Islet of Langerhans (tissue), 1 donor: ENCODE measurements at regions not wholly inside any gene's neighbourhood (a gene's known extent, or its start where the extent isn't known, plus 50 kb on each side); places are given as distances from the start of the nearest gene placed in this dataset.
A peak's percentile ranks its signal among the peaks of the same experiment; 100 is the strongest.

Experiments
- FAIRE-seq: peaks from one replicate; lab custom pipeline; 2011; peaks lifted over from hg19 to GRCh38; lab: Jason Lieb, UNC

DNA sequence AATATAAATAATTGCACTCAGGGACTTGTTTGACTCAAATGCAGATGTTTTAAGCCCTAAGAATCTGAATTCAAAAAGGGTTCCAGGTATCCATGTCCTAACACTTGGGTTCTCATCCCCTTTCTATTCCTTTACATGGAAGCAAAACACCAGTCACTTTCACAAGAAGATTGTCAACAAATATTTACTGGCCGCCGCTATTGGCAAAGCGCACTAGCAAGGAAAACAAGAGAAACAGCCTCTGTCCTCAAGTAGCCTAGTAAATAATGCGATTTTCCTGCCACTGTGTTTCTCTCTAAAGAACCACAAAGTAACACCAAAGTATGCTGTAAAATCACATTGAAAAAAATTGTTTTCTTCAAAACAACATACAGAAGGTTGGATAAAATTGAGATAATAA lies 66.7 kb upstream of the EZH2 start:
- no peak for FAIRE-seq

DNA sequence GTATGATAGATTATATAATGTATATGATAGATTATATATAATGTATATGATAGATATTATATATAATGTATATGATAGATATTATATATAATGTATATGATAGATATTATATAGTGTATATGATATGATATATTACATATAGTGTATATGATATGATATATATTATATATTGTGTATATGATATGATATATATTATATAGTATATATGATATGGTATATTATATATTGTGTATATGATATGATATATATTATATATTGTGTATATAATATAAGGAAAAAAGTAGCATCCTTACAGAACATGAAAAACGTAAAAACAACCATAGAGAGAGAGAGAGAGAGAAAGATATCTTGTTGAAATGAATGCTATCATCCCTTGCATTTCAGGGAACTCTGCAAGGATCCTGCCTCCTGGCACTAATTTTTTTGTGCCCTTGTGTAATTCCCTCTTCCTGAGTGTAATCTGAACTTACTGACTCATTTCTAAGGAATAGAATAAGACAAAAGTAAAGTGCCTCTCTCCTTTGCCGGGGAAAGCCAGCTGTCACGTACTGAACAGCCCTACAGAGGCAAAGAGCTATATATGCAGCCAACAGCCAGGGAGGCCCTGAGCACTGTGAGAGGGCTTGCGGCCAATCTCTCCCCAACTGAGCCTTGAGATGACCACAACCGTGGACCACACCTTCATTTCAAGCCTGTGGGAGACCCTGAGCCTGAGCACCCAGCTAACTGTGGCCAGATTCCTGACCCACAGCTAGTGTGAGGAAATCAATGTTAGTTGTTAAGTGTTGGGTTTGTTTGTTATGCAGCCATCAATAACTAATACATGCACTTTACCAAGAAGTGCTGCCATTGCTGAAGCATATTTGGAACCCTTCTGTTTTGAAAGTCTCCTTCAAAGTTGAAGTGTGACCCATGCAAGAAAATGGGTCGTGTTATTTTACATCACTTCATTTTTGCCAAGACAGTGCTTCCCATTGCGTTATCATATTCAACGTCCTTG lies 61.1 kb upstream of the EZH2 start:
- FAIRE-seq: no peak

DNA sequence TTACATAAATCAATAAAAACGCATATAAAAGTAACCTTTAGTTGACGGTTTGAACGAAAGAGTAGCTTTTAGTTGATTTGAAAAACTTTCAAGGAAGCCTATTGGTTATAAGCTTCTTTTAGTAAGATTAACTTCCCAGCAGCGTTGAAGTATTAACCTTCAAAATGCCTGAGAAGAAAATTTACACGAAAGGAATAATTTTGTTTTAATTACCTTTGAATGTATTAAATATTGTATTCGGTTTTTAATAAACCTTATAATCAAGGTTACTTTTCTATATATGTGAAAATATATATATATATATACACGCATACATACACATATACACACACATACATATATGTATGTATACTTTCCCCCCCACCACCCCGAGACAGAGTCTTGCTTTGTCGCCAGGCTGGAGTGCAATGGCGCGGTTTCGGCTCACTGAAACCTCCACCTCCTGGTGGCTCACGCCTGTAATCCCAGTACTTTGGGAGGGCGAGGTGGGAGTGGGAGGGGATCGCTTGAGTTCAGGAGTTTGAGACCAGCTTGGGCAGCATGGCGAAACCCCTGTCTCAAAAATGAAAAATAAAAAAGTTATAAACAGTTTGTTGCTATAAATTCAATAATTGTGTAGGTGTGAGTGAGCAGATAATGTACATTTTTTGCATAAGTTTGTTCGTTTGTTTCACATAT lies 57.6 kb upstream of the EZH2 start:
- FAIRE-seq: no peak

DNA sequence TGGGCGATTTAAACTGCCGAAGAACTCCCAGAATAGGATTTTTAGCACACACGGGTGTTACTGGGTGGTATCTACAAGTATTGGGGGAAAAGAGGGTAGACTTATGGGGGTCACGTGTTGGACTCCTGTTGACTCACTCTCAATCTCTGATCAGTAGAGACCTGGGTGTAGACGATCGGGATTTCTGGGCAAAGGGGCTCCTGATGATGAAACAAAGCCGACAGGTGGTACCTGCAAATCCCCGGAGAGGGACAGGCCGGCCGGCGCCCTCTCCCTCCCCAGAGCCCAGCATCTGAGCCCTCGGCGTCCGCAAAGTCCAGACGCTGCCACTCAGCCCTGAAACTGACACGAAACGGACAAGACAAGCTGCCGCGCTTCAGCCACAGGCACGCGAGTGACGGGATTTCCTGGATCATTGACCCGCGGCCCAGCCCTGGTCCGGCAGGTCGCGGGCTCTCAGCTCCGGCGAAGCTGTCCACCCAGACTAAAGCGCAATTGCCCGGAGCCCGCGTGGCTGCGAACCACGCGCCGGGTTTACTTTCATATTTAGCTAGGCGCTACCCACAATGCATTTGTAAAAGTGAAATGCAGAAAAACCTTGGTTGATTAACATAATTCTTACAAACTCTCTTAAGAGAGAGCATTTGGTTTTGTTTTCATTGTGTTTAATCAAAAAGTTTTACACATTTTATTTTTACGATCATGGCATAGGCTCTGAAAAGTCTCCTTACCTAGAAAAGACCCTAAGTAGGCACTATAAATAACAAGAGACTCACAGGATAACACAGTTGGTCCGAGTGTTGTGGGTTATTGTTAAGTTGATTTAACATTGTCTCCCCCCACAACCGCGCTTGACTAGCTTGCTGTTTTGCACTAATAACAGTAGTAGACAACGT lies 56.9 kb upstream of the EZH2 start:
- FAIRE-seq: peak; percentile 94

DNA sequence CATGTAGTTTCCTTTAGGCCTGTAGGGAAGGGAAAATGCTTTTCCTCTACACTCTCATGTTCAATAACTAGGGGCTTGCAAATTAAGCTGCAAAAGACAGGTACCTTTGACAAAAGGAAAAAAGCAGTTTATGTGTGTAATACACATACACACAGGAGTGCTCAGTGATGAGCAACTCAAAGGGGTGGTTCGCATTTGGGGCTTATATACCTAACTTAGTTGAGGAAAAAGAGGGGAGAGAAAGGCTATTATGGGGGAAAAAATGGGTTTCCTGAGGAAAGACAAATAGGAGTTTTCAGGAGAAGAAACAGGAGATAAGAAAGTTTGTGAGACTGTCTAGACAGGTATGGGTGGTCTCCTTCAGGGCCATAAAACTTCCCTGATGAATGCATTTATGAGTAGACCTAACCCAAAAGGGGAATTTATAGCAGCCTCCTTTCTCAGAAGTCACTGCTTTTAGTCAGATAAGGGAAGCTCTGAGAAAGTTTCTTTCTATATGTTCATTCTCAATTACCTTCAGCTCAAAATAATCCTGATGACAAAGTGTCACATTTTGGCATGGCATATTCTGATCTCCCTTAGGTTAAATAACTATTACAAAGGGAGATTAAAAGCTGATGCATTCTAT lies 55.2 kb upstream of the EZH2 start:
- no peak for FAIRE-seq

DNA sequence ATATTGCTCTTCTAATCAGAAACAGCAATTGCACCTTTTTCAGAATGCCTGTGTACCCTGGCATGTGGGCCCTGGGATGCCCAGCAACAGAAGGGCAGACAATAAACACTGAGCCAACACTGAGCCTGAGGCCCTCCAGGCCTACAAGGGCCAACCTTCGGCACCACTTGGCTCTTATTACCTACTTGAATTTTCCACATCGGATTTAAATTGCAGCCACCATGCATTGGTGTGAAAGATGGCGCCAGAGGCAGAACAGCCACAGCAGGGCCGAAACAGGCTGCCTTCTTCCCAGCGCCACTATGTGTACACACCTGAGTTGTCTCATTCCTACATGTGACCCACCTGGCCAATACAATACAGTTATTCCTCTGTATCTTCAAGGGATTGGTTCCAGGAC lies 51.4 kb upstream of the EZH2 start:
- no peak for FAIRE-seq
